ENCODE measurements at regions not wholly inside any gene's neighbourhood (a gene's known extent, or its start where the extent isn't known, plus 50 kb on each side); places are given as distances from the start of the nearest gene placed in this dataset.

- Mint-ChIP-seq H3K27me3 (ENCODE audit: insufficient read depth, unreplicated experiment) (no peaks in the 10 kb centered on the region), H3K4me3 (ENCODE audit: unreplicated experiment) (no peak overlapping the region), H3K27ac (ENCODE audit: unreplicated experiment) (no peak overlapping the region), H3K9me3 (ENCODE audit: unreplicated experiment) (no peaks in the 10 kb centered on the region), H3K4me1 (ENCODE audit: low read depth, unreplicated experiment) (no peaks in the 10 kb centered on the region), H3K36me3 (ENCODE audit: insufficient read depth, unreplicated experiment) (no peaks in the 10 kb centered on the region)
- TF ChIP-seq, protein P1, sequence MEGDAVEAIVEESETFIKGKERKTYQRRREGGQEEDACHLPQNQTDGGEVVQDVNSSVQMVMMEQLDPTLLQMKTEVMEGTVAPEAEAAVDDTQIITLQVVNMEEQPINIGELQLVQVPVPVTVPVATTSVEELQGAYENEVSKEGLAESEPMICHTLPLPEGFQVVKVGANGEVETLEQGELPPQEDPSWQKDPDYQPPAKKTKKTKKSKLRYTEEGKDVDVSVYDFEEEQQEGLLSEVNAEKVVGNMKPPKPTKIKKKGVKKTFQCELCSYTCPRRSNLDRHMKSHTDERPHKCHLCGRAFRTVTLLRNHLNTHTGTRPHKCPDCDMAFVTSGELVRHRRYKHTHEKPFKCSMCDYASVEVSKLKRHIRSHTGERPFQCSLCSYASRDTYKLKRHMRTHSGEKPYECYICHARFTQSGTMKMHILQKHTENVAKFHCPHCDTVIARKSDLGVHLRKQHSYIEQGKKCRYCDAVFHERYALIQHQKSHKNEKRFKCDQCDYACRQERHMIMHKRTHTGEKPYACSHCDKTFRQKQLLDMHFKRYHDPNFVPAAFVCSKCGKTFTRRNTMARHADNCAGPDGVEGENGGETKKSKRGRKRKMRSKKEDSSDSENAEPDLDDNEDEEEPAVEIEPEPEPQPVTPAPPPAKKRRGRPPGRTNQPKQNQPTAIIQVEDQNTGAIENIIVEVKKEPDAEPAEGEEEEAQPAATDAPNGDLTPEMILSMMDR (IDR thresholded peaks at IDR 0.05; ENCODE audit: insufficient read depth in 1 of 2, low read depth in 1 of 2, low read length in 1 of 2, severe bottlenecking in 1 of 2, unreplicated experiment in 1 of 2): no peak
- Histone ChIP-seq H3K27me3 (replicated peaks; ENCODE audit: control insufficient read depth, insufficient read depth, low read length) (no peaks in the 10 kb centered on the region; the same call in 1 of the 2 replicates), H3K36me3 (ENCODE audit: control insufficient read depth, insufficient read depth, low read length) (no peaks in the 10 kb centered on the region), H3K4me3 (ENCODE audit: low read depth, low read length) (no peak overlapping the region), H3K9me3 (no peaks in the 10 kb centered on the region), H3K4me1 (no peaks in the 10 kb centered on the region)
- CTCF ChIA-PET: no interaction called here
- POLR2A ChIA-PET: no interaction called here
- DNase-seq: no peak
- no TSS peak for BruUV-seq (replicated peaks)
- intact Hi-C loops (cut with micrococcal nuclease; ENCODE audit: unreplicated experiment): no loop called here
Measured at GRCh38 chr4:10295301-10295700, 161.9 kb downstream of the ZNF518B start.

DNA sequence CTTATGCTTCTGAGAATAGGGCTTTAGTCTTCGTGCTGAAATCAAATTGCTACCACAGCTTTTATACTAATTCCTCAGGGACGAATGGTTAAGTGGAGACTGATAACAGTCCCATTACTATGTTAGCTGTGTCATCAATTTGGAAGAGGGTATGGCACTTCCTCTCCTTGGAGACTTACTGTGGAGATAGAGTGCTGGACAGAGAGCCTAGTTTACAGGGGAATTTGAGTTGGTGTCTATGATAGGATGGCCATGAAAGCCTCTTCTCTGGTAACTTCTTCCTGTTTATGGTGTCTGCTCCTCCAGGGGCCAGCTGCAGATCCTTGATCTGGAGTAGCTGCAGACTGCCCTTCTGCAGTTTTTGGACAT, 167.7 kb downstream of the ZNF518B start:
- no peaks in the 10 kb centered on the region for H3K9me3 Mint-ChIP-seq (ENCODE audit: unreplicated experiment)
- no peak overlapping the region for H3K27ac Mint-ChIP-seq (ENCODE audit: unreplicated experiment)
- H3K4me3 ChIP-seq (ENCODE audit: low read depth, low read length): no peak overlapping the region
- ChIA-PET CTCF (no interaction called here), POLR2A (no interaction called here)
- DNase-seq: no peak
- no peaks in the 10 kb centered on the region for H3K27me3 ChIP-seq (replicated peaks; ENCODE audit: control insufficient read depth, insufficient read depth, low read length)
- no peak overlapping the region for H3K4me3 Mint-ChIP-seq (ENCODE audit: unreplicated experiment)
- no peaks in the 10 kb centered on the region for H3K36me3 Mint-ChIP-seq (ENCODE audit: insufficient read depth, unreplicated experiment)
- no peaks in the 10 kb centered on the region for H3K27me3 Mint-ChIP-seq (ENCODE audit: insufficient read depth, unreplicated experiment)
- peaks cover 4% of the 10 kb centered on the region; the same call in 1 of the 2 replicates for H3K9me3 ChIP-seq
- intact Hi-C loops (cut with micrococcal nuclease; ENCODE audit: unreplicated experiment): no loop called here
- no peaks in the 10 kb centered on the region for H3K36me3 ChIP-seq (ENCODE audit: control insufficient read depth, insufficient read depth, low read length)
- peaks cover 11% of the 10 kb centered on the region for H3K4me1 Mint-ChIP-seq (ENCODE audit: low read depth, unreplicated experiment)
- H3K4me1 ChIP-seq: peaks cover 12% of the 10 kb centered on the region
- no TSS peak for BruUV-seq (replicated peaks)
- TF ChIP-seq, protein P1 (IDR thresholded peaks at IDR 0.05; ENCODE audit: insufficient read depth in 1 of 2, low read depth in 1 of 2, low read length in 1 of 2, severe bottlenecking in 1 of 2, unreplicated experiment in 1 of 2): no peak

DNA sequence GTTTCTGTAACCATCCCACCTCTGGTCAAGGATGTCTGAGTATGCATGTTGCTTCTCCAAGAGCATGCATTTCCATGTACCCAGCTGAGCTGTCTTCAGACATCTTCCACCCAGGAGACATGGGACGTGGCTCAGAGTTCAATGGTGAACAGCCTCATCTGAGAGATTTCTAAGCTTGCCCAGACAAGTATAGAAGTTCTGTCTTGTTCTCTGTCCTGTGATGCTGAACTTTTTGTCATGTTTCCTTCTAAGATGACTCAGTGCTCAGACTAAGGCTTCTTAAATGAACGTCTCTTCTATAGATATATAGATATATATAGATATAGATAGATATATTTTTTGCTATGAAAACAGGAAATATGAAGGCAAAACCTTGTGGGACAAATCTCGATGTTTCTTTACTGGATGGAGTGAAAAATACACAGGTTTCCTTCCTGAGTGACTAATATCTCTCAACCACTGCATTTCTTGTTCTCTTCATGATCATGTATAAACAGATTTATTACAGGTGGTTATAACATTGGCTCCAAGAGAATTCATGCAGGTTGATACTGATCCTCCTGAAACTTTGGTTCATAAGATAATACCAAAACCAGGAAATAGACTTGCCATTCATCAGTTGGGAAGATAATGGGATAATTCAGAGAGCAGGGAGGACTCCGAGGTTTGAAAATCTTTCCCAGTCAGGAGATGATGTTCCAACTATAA, 168.2 kb downstream of the ZNF518B start:
- CTCF ChIA-PET: no interaction called here
- intact Hi-C loops (cut with micrococcal nuclease; ENCODE audit: unreplicated experiment): no loop called here
- Mint-ChIP-seq H3K36me3 (ENCODE audit: insufficient read depth, unreplicated experiment) (no peaks in the 10 kb centered on the region), H3K27me3 (ENCODE audit: insufficient read depth, unreplicated experiment) (no peaks in the 10 kb centered on the region), H3K4me1 (ENCODE audit: low read depth, unreplicated experiment) (peaks cover 11% of the 10 kb centered on the region), H3K27ac (ENCODE audit: unreplicated experiment) (no peak overlapping the region), H3K9me3 (ENCODE audit: unreplicated experiment) (no peaks in the 10 kb centered on the region), H3K4me3 (ENCODE audit: unreplicated experiment) (no peak overlapping the region)
- Histone ChIP-seq H3K4me1 (peaks cover 14% of the 10 kb centered on the region), H3K36me3 (ENCODE audit: control insufficient read depth, insufficient read depth, low read length) (no peaks in the 10 kb centered on the region), H3K9me3 (peaks cover 10% of the 10 kb centered on the region; the same call in 1 of the 2 replicates), H3K27me3 (replicated peaks; ENCODE audit: control insufficient read depth, insufficient read depth, low read length) (no peaks in the 10 kb centered on the region), H3K4me3 (ENCODE audit: low read depth, low read length) (no peak overlapping the region)
- TF ChIP-seq, protein P1 (IDR thresholded peaks at IDR 0.05; ENCODE audit: insufficient read depth in 1 of 2, low read depth in 1 of 2, low read length in 1 of 2, severe bottlenecking in 1 of 2, unreplicated experiment in 1 of 2): no peak
- no TSS peak for BruUV-seq (replicated peaks)
- POLR2A ChIA-PET: no interaction called here
- no peak for DNase-seq

Measured in Caco-2 (cell line).